Sciatic nerve (tissue), 2 donors: ENCODE measurements at regions not wholly inside any gene's neighbourhood (a gene's known extent, or its start where the extent isn't known, plus 50 kb on each side); places are given as distances from the start of the nearest gene placed in this dataset.
"Not testable (repeated sequence)": the region's sequence is repeated elsewhere in the genome, so short reads cannot be mapped to it uniquely, and the experiment has no call there.

Experiments
- ATAC-seq: fragments of 200-7000 bp; cut with Tn5 transposase; one replicate; pipeline ENCODE4 v1.9.1; 2020; ENCODE audit warnings: mild to moderate bottlenecking, moderate library complexity
- DNase-seq: peaks from one replicate; pipeline ENCODE4 v3.0.0-alpha.2; 2020; ENCODE audit warnings: low spot score
- intact Hi-C: fragments of 100-400 bp; cut with DNase I; formaldehyde crosslinking; loops from one replicate; pipeline ENCODE4 v1.14.2; 2022
- donor health status: DM: no; HTN: no; CAD: no.
- donor health status: DM: no; HTN: no; CAD: no.

GRCh38 chr12:89786177-89786810, 77.7 kb upstream of the ATP2B1 start:
- no peak for ATAC-seq
- intact Hi-C loops, result no loop called here
- no peak for DNase-seq

DNA sequence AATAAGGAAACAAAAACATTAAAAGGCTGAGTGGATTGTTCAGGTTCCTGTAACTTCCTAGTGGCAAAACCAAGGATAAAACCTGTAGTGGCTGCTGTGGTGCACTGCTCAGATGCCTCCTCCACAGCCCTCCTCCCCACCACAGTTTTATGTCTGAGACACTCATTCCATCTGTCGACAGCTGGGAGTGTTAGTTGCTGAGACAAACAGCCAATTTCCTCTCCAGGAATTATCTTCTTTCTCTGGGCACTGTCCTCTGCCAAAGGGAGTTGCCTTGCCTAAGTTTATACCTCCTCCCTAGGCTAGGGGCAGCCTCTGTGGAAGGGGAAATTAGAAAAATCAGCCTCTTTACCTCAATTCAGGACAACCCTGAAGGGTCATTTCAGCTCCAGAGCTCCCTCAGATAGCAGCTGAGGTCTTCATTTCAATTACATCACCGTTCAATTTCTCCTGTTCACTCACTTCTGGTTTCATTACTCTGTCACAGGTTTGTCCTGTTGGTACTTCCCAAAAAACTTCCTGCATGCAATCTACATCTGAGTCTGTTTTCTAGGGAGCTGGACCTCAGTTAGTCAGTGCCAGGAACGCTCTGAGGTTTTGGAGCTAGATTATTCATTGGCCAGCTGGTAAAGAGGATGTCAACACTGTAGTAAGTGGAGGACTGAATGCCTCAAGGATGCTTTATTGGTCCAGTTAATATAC, 74.9 kb upstream of the ATP2B1 start:
- ATAC-seq, result no peak
- intact Hi-C loops, result no loop called here
- no peak for DNase-seq

GRCh38 chr12:89782807-89783206, 74.2 kb upstream of the ATP2B1 start:
- intact Hi-C loops, result no loop called here
- ATAC-seq (no peak), DNase-seq (no peak)

DNA sequence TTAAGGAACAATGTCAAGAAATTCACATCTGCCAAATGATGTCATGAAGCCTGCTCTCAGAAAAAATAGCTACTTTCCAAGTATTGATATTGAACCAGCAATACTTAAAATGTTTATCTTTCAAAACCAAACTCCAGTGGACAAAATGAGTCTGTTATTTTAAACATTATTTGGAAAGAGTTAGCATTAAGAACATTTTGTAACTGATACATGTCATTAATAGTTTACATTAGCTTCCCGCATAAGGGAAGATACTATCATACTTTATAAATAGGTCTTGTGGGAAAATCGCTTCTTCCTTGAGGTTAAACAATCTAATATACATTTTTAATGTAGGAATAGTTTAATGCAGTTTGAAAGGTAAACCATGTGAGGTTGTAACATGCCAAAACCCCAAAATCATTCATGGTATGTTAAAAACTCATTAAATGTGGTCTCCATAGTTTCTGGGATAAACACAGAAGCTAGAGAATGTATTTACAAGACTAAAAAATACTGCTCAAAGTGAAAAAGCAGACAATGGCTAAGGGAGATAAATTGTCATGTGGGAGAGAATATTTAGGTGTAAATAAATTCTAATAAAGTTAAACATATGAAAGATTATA, 73.4 kb upstream of the ATP2B1 start:
- ATAC-seq (no peak), DNase-seq (no peak)
- intact Hi-C loops, result no loop called here

- ATAC-seq, result no peak
- no peak for DNase-seq
- intact Hi-C loops, result no loop called here
Observed at GRCh38 chr12:89781156-89781555, 72.5 kb upstream of the ATP2B1 start.

DNA sequence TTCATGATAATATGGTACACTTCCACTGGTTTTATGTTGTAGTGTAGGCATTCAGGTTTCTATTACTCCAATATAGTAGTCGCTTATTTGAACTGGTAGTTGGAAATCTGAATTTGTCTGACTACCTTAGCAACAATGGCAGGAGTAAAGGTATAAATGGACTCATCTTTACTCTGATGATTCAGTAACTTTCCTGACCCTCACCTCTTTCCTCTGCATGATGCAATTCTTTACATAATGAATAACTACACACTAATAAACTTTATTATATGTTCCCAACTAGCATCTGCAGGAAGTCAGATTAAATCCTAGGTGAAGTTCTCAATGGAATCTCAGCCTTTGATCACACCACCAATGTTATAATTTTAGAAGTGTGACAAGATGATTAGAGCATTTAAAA, 70.5 kb upstream of the ATP2B1 start:
- DNase-seq, result no peak
- intact Hi-C loops, result no loop called here
- ATAC-seq, result no peak

DNA sequence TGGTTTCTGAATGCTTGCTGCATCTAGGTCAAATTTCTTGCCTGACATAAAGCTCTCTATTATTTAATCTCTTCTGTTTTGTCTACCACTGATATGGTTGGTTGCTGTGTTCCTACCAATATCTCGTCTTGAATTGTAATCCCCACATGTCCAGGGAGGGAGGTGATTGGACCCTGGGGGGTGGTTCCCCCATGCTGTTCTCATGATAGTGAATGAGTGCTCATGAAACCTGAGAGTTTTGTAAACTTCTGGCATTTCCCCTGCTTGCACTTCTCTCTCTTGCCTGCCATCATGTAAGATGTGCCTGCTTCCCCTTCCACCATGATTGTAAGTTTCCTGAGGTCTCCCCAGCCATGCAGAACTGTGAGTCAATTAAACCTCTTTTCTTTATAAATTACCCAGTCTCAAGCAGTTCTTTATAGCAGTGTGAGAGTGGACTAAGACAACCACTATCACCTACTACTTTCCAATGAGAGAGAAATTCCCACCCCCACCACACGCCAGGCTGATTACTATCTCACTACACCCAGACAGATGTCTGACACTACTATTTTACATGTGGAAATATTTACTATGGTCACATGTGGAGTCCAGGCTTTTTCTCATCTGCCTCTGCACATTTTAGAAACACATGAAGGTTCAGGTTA, 69.2 kb upstream of the ATP2B1 start:
- intact Hi-C loops, result no loop called here
- DNase-seq (no peak), ATAC-seq (no peak)

DNA sequence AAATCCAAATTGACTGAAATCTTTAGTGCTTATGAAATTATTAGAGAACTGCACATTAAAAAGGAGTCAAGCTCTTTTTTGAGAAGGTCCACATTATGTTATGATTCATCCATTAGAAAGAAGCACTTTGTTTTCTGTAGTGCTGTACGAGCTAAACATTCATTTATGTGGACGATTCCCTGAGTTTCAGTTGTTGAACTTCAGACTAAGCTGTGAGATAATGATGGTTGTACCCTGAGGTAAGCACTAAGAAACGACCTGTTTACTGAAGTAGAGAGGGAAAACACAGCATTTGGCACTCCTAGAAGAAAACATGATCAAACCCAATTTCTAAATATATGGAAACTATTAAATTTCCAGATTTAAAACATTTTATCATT, 67.3 kb upstream of the ATP2B1 start:
- intact Hi-C loops, result no loop called here
- no peak for ATAC-seq
- no peak for DNase-seq

DNA sequence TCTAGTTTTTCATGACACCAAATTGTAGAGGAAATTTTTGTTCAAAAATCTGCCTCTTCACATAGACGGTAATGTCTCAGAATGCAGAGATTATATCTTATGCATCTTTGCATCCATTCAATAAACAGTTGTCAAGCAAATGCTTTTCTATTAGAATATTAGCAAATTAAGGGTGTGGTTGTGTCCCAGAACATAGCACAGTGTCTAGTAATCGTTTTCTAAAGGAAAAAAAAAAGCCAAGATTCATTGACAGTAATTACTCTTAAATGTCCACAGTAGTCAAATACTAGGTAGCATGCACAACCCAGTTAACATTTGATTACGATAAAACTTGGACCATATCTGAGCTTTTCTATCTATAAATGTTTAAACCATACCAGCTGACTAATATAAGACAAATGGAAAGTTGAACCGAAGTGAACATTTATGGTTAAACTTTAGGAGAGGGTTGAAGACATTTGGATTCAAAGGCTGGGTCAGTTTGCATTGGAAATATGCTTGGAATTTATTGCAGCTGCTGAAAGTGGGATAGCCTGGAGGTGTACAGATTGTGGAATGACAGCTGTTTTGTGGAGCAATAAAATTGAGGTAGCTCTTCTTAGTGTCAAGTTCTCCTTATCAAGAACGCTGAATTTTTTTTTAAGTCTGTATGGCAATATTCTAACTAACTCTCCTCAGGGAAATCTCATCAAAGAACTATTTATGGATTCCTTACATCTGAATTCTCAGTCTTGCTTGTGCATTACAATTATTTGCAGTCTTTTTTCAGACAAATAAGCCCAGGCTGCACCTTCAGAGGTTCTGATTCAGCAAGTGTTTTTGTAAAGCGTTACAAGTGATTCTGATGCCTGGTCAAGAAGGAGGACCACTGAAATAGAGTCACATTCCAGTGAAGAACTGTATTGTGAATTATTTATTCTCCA, 66.7 kb upstream of the ATP2B1 start:
- DNase-seq (no peak), ATAC-seq (no peak)
- intact Hi-C loops, result no loop called here

DNA sequence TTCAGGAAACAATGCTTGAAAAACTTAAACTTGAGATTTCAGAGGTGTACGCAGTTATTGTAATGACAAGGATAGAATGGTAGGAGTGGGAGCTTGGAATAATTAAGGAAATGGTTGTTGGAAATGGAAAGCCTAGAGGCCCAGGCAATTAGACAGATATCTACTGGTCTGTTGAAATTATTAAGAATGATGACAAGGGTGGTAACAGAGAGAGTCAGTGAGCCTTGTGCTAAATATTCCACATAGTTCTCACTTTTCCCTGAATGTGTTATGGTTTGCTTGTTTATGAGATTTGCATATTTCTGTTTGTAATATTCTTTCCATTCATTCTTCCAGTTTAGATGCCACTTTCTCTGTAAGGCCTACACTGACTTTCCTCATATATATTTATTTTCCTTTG, 66.0 kb upstream of the ATP2B1 start:
- DNase-seq (no peak), ATAC-seq (no peak)
- intact Hi-C loops, result no loop called here

DNA sequence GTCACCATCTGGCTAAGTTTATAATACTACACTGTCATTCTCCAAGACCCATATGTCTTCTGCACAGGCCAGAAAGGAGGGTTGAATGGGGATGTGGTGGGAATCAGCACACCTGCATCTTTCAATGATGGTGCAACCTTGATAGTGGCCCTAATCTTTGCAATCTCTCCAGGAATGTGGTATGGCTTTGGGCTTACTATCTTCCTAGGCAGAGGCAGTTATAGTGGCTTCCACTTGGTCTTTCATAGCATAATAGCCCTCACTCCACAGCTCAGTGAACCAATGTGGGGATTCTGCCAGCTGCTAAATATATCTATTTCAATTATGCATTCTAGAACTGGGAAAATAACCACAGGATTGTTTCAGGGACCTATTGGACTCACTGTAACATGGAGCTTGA, 61.8 kb upstream of the ATP2B1 start:
- no peak for ATAC-seq
- intact Hi-C loops, result no loop called here
- no peak for DNase-seq

DNA sequence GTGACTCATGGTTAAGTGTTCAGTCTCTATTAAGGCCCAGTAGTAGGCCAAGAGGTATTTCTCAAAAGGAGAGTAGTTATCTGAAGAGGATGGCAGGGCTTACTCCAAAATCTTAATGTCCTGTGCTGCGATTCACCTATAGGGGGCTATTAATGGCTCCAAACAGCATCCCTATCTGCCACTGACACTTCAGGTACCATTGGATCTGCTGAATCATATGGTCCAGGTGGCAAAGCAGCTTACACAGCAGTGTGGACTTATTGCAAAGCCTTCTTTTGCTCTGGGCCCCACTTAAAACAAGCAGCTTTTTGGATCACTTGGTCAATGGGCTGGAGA, 60.8 kb upstream of the ATP2B1 start:
- no peak for DNase-seq
- intact Hi-C loops, result no loop called here
- no peak for ATAC-seq

- no peak for ATAC-seq
- no peak for DNase-seq
- intact Hi-C loops, result no loop called here
Observed at GRCh38 chr12:89768586-89769482, 60.2 kb upstream of the ATP2B1 start.

DNA sequence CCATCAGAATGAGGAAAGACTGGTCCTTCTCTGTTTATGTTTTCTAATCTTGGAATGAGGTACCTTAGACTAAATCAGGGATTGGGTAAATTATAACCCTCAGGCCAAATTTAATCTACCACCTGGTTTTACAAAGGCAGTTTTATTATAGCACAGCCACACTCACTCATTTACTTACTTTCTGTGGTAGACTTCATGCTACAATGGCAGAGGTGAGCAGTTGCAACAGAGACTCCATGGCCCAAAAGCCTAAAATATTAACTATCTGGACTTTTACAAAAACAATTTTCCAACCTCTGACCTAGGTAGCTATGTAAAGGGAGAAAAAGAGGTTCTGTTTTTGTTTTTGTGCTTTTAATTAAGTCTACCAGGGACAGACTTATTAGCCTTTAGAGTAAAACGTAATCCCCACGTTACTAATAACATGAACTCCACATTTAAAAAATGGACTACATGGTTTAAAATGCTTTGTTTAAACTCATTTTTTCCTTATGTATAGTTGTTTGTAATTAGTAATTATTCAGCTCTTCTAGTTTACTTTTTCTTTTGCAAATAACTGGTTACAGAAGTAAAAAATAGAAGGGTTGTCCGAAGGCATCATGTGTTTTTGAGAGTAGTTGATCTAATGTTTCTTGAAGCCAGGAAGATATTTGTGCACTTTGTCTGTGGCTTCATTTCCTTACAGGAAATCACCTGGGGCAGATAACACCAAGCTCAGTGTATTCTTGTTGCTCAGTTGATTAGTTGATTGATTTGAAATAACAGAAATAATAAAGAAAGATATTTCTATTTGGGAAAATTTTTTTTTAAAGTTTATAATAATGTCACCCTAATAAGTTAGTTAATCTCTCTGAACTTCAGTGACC, 57.6 kb upstream of the ATP2B1 start:
- ATAC-seq, result no peak
- intact Hi-C loops, result no loop called here
- no peak for DNase-seq

DNA sequence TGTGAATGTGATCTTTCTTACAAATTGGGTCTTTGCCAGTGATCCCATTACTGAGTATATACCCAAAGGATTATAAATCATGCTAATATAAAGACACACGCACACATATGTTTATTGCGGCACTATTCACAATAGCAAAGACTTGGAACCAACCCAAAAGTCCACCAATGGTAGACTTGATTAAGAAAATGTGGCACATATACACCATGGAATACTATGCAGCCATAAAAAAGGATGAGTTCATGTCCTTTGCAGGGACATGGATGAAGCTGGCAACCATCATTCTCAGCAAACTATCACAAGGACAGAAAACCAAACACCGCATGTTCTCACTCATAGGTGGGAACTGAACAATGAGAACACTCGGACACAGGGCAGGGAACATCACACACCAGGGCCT, 55.5 kb upstream of the ATP2B1 start:
- ATAC-seq, DNase-seq, intact Hi-C loops: not testable (repeated sequence)

DNA sequence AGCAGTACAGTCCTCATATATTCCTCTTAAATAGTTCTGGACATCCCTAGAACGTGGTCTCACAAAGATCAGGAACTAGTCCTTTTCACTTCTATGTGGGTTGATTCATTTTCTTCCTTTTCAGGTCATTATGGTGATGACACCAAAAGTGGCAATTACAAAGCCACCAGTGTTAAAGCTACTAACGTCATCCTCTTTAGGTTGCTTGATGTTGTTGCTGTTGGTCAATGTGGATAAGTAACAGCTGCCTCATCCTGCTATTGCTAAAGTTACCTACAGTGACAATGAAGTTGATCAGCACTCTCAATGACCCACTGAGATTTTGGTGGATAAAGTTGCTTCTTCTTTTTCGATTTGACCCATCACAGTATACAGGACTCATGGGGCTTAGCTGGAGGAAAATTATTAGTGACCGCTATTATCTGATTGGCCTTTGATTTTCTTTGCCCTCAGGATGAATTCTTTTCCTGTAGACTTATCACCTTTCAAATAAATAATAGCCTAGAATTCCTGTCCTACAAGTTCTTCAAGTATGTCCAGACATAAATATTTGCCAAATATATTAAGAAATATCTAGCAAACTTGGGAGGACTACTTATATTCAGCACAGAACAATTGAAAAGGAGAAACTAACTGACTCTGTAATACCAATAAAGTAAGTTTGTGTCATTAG, 54.0 kb upstream of the ATP2B1 start:
- no peak for DNase-seq
- intact Hi-C loops, result no loop called here
- no peak for ATAC-seq

DNA sequence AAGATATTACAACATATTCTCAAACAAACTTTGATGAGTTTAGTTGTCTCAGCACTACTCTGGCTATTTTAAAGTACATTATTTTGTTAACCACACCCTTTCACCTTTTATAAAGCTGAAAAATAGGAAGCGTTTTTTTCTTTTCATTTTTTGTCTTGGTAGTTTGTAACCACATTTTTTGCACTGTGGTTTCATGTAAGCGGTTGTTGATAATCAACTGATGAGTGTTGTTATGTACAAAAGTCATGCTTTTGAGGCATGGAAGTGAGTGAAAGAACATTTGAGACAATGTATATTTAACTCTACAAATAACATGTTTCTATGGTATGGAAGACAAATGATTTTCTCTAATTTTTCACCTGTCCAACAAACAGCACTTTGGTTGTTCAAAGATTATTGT, 52.1 kb upstream of the ATP2B1 start:
- DNase-seq (no peak), ATAC-seq (no peak)
- intact Hi-C loops, result no loop called here
